PFSK-1 (cell line): ENCODE measurements at regions not wholly inside any gene's neighbourhood (a gene's known extent, or its start where the extent isn't known, plus 50 kb on each side); places are given as distances from the start of the nearest gene placed in this dataset.

ENCODE experiments used
- POLR2AphosphoS5 ChIP-seq: IDR thresholded peaks from 2 replicates; pipeline ENCODE4 v1.6.1; 2012; ENCODE audit warnings: low read depth, mild to moderate bottlenecking, control low read depth, low read length, moderate library complexity
- REST ChIP-seq, 2 experiments: IDR thresholded peaks; 2 replicates each; pipeline versions ENCODE4 v1.6.1 to v1.8.0; 2011 to 2012; ENCODE audit warnings: low read depth in 2 of 2, low read length in 2 of 2, control low read depth in 1 of 2, inconsistent platforms in 1 of 2, mild to moderate bottlenecking in 1 of 2, moderate library complexity in 1 of 2; ENCODE audit not compliant: insufficient read depth in 1 of 2

- TF ChIP-seq POLR2AphosphoS5 (no peak), REST (IDR thresholded peaks at IDR 0.05; ENCODE audit: insufficient read depth in 1 of 2, low read depth in 2 of 2, low read length in 2 of 2) (no peak)
These were observed 240.5 kb upstream of the SNX7 start for GRCh38 chr1:98421085-98421435.
